WI38 (cell line): ENCODE measurements at regions not wholly inside any gene's neighbourhood (a gene's known extent, or its start where the extent isn't known, plus 50 kb on each side); places are given as distances from the start of the nearest gene placed in this dataset.

ENCODE experiments used
- H3K4me3 ChIP-seq: 2 replicates; pipeline ENCODE4 v1.5.1; 2011; ENCODE audit warnings: low read depth, mild to moderate bottlenecking, control low read depth, low read length
- CTCF ChIP-seq: IDR thresholded peaks from 2 replicates; pipeline ENCODE4 v1.5.1; 2012; ENCODE audit warnings: low read depth, mild to moderate bottlenecking, control low read depth, low read length

DNA sequence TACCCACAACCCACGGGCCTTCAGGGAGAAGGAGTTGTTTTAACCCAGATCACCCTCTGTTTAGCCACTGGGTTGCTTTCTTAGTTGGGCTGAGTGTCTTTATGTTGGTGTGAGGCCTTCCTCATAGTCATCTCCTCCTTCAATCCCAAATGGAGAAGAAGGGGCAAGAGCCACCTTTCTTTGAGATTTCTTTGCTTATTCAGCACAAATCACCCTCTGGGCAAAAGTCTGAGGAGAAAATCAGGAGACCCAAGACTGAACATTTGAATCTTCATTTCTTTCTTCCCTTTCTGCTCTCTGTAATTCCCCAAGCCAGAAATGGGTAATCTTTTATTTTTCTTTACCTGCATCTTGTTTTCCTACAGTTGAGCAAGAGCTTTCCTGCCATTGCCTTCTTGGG, 329.0 kb downstream of the TLE4 start:
- no peak overlapping the region for H3K4me3 ChIP-seq
- TF ChIP-seq CTCF, result no peak

DNA sequence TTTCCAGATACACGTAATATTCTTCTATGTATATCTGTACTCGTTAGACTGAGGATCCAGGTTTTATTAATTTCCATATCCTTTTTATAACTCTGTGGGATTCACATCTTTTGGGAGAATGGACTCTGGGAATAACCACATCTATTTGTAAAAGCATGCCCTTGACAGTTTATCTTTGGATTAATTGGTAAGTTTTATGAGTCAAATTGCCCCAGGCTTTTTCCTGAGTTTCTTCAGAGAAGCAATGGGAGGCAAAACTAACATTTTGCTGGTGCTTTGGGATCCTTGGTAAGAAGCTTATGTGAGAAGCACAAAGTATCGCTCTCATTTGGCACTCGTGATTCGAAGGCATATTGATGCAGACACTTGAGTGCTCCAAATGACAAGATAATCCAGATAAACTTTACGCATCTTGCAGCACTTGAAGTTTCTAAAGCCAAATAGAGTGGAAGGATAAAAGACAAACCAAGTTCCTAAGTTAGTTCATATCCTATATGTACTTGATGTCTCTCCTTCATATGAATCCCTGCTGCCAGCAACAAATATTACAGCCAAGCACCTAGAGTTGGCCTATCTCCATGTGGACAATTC, 324.7 kb downstream of the TLE4 start:
- H3K4me3 ChIP-seq, result no peak overlapping the region
- no peak for TF ChIP-seq CTCF

DNA sequence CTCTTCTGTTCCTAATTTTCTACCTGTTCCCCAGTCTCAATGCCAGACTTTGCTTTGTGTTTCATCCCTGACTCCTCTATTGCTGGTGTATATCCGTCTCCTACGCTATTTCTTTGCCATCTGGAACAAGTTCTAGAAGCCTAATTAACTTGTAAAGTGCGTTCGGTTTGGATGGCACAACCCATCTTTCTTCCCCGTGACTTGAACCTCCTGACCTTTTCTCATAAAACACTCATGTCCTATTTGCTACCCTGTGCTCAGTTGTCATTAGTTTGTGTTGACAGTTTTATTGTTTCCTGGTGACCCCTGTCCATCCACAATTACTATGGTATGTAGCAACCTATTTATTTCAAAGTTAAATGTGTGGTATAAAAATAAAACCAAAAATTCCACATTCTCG, 323.5 kb downstream of the TLE4 start:
- TF ChIP-seq CTCF, result no peak
- H3K4me3 ChIP-seq, result no peak overlapping the region

GRCh38 chr9:79889369-79889768, 317.6 kb downstream of the TLE4 start:
- no peak overlapping the region for H3K4me3 ChIP-seq
- TF ChIP-seq CTCF, result no peak

DNA sequence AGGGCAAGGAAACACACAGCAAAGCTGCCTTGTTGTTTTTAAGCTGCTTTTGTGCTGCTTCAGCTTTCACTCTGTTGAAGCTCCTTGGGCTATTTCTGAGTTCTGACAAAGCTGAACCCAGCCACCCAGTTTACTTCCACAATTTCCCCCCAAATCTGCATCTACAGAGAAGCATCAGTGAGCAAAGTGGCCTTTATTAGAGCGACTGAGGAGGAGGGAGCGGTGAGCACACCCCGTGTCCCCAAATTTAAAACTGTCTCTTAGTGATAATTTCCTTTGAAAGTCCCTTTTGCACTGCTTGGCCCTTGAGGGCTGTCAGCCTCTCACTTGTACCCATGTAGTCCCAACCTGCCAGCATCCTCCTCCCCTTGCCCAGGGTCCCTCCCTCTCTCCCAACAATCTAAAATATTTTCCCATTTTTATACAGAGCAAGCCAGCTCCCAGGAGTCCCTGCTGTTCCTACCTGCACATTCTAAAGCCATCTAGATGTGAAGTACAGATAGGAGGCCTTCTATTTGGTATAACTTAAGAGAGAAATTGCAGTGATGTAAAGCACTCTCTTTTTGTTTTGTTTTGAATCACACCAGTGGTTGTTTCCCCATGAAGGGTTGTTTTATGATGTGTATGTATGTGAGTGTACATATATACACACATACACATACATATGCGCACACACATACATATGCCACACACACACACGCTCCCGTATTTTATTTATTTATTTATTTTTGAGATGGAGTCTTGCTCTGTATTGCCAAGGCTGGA, 313.5 kb downstream of the TLE4 start:
- TF ChIP-seq CTCF, result no peak
- no peak overlapping the region for H3K4me3 ChIP-seq

GRCh38 chr9:79884546-79884945, 312.8 kb downstream of the TLE4 start:
- no peak for TF ChIP-seq CTCF
- no peak overlapping the region for H3K4me3 ChIP-seq

- H3K4me3 ChIP-seq, result no peak overlapping the region
Observed at GRCh38 chr9:79883073-79883645, 311.4 kb downstream of the TLE4 start.

More at GRCh38 chr9:79883073-79883645, 311.4 kb downstream of the TLE4 start:
- no peak for TF ChIP-seq CTCF
